ENCODE measurements at regions not wholly inside any gene's neighbourhood (a gene's known extent, or its start where the extent isn't known, plus 50 kb on each side); places are given as distances from the start of the nearest gene placed in this dataset.

GRCh38 chr15:69691307-69692015 is 238.8 kb downstream of the RPLP1 start:
- ATAC-seq (no peak), DNase-seq (ENCODE audit: low read depth in 1 of 2, low spot score in 1 of 2) (no peak), FAIRE-seq (no peak)
- H3K9me3 ChIP-seq: peaks cover 41% of the 10 kb centered on the region
- ChIA-PET CTCF (no interaction called here), POLR2A (no interaction called here)
- no peak overlapping the region for H3K27ac ChIP-seq
- no peaks in the 10 kb centered on the region for H3K4me1 ChIP-seq
- H3K4me3 ChIP-seq: no peak overlapping the region
- TF ChIP-seq TP53 (CRISPR knock-in tag; IDR thresholded peaks at IDR 0.05) (no peak), RFX5 (IDR thresholded peaks at IDR 0.05) (no peak), ATOH8 (CRISPR knock-in tag; IDR thresholded peaks at IDR 0.05; ENCODE audit: low read depth) (no peak), MAZ (IDR thresholded peaks at IDR 0.05; ENCODE audit: borderline replicate concordance, low read depth, low read length) (no peak), FOSB (CRISPR knock-in tag; IDR thresholded peaks at IDR 0.05) (no peak), BCL3 (IDR thresholded peaks at IDR 0.05) (no peak), MAX (IDR thresholded peaks at IDR 0.05) (no peak), TFCP2L1 (CRISPR knock-in tag; IDR thresholded peaks at IDR 0.05) (no peak), JUN (IDR thresholded peaks at IDR 0.05) (no peak), BHLHE40 (IDR thresholded peaks at IDR 0.05; ENCODE audit: low read depth, low read length) (no peak), POLR2A (IDR thresholded peaks at IDR 0.05; ENCODE audit: low read length) (no peak), CTCF (IDR thresholded peaks at IDR 0.05) (no peak), CHD4 (IDR thresholded peaks at IDR 0.05; ENCODE audit: borderline replicate concordance) (no peak), ZSCAN20 (CRISPR knock-in tag; IDR thresholded peaks at IDR 0.05) (no peak), SREBF2 (IDR thresholded peaks at IDR 0.05) (no peak), PHF8 (IDR thresholded peaks at IDR 0.05; ENCODE audit: borderline replicate concordance, low read depth) (no peak)
- 47% methylated on average over 7 of the region's 7 CpGs for WGBS (ENCODE audit: missing lambda C conversion rate)
- no peak overlapping the region for H3K4me2 ChIP-seq

GRCh38 chr15:69692342-69692741 is 239.7 kb downstream of the RPLP1 start:
- TF ChIP-seq CBX8 (IDR thresholded peaks at IDR 0.05): no peak
- TF ChIP-seq HEYL (CRISPR knock-in tag; IDR thresholded peaks at IDR 0.05): no peak
- TF ChIP-seq HOXB5 (CRISPR knock-in tag; IDR thresholded peaks at IDR 0.05): no peak
- no peak for TF ChIP-seq BHLHE40 (IDR thresholded peaks at IDR 0.05; ENCODE audit: low read depth, low read length)
- no peak for TF ChIP-seq RAD21 (conservative IDR thresholded peaks at IDR 0.05 in 1 of 2, IDR thresholded peaks at IDR 0.05 in 1 of 2)
- no peak for TF ChIP-seq NFE2L2 (conservative IDR thresholded peaks at IDR 0.05; ENCODE audit: low read length)
- TF ChIP-seq HMGXB4 (CRISPR knock-in tag; IDR thresholded peaks at IDR 0.05; ENCODE audit: borderline replicate concordance): no peak
- no peak for TF ChIP-seq TP53 (CRISPR knock-in tag; IDR thresholded peaks at IDR 0.05)
- no peak for TF ChIP-seq ESRRA (IDR thresholded peaks at IDR 0.05; ENCODE audit: borderline replicate concordance, low read length)
- no peak for TF ChIP-seq CHD4 (IDR thresholded peaks at IDR 0.05; ENCODE audit: borderline replicate concordance)
- Histone ChIP-seq H3K4me3 (no peak overlapping the region), H3K9me3 (peaks cover 39% of the 10 kb centered on the region), H3K27ac (no peak overlapping the region), H3K4me1 (no peaks in the 10 kb centered on the region), H3K4me2 (no peak overlapping the region)
- ATAC-seq (no peak), DNase-seq (ENCODE audit: low read depth in 1 of 2, low spot score in 1 of 2) (no peak), FAIRE-seq (no peak)
- ChIA-PET POLR2A (no interaction called here), CTCF (interaction anchor here (1.1 kb wide), 1 partner anchor 10 kb away, joined by 4 read pairs; no protein-coding TSS in a partner anchor)
- 36% methylated on average over 3 of the region's 3 CpGs for WGBS (ENCODE audit: missing lambda C conversion rate)
